Liver (tissue), 8 donors: ENCODE measurements at regions not wholly inside any gene's neighbourhood (a gene's known extent, or its start where the extent isn't known, plus 50 kb on each side); places are given as distances from the start of the nearest gene placed in this dataset.
"Not testable (repeated sequence)": the region's sequence is repeated elsewhere in the genome, so short reads cannot be mapped to it uniquely, and the experiment has no call there.

ENCODE experiments used
- DNase-seq: peaks from one replicate; pipeline ENCODE4 v3.0.0-alpha.2; 2017; ENCODE audit warnings: low spot score
- H3K27ac ChIP-seq, 2 donors: one replicate each; pipeline ENCODE4 v1.7.0; 2013; ENCODE audit warnings: inconsistent platforms in 2 of 2, low read length in 2 of 2, control low read depth in 1 of 2, low read depth in 1 of 2, mild to moderate bottlenecking in 1 of 2
- H3K27me3 ChIP-seq, 4 donors: one replicate each; pipeline versions ENCODE4 v1.6.1 to v1.7.0; 2013; ENCODE audit warnings: low read length in 3 of 4, inconsistent platforms in 1 of 4, mild to moderate bottlenecking in 1 of 4, moderate library complexity in 1 of 4; ENCODE audit not compliant: control insufficient read depth in 4 of 4, insufficient read depth in 4 of 4
- H3K36me3 ChIP-seq, 4 donors: one replicate each; pipeline versions ENCODE4 v1.6.1 to v1.7.0; 2013; ENCODE audit warnings: low read length in 3 of 4, mild to moderate bottlenecking in 3 of 4, low read depth in 1 of 4, moderate library complexity in 1 of 4; ENCODE audit not compliant: control insufficient read depth in 4 of 4, insufficient read depth in 3 of 4
- H3K4me1 ChIP-seq, 4 donors: one replicate each; pipeline versions ENCODE4 v1.6.1 to v1.7.0; 2013; ENCODE audit warnings: low read length in 3 of 4, mild to moderate bottlenecking in 3 of 4, moderate library complexity in 1 of 4; ENCODE audit not compliant: control insufficient read depth in 4 of 4, insufficient read depth in 4 of 4
- H3K4me3 ChIP-seq, 3 donors: one replicate each; pipeline versions ENCODE4 v1.6.1 to v1.7.0; 2013; ENCODE audit warnings: low read length in 3 of 3, control low read depth in 1 of 3, low read depth in 1 of 3, mild to moderate bottlenecking in 1 of 3
- H3K9ac ChIP-seq, 2 donors: one replicate each; pipeline ENCODE4 v1.7.0; 2013; ENCODE audit warnings: low read length in 2 of 2, mild to moderate bottlenecking in 2 of 2, moderate library complexity in 2 of 2, control low read depth in 1 of 2, low read depth in 1 of 2
- H3K9me3 ChIP-seq, 4 donors: one replicate each; pipeline versions ENCODE4 v1.6.1 to v1.7.0; 2013; ENCODE audit warnings: low read length in 3 of 4; ENCODE audit not compliant: control insufficient read depth in 4 of 4
- CTCF ChIP-seq: fragments of 150-350 bp; IDR thresholded peaks from 2 replicates; pipeline ENCODE4 v1.5.1; 2017; ENCODE audit warnings: improper control_type of control experiment, low read depth, low read length; ENCODE audit not compliant: missing input control
- EGR1 ChIP-seq, 2 donors: IDR thresholded peaks; 2 replicates each; pipeline ENCODE4 v1.6.1; 2016 to 2018; ENCODE audit warnings: antibody characterized with exemption in 2 of 2, low read depth in 2 of 2
- FOXA2 ChIP-seq: IDR thresholded peaks from 2 replicates; pipeline ENCODE4 v1.6.1; 2016; ENCODE audit warnings: antibody characterized with exemption
- HNF4G ChIP-seq: IDR thresholded peaks from 2 replicates; pipeline ENCODE4 v1.6.1; 2016; ENCODE audit warnings: antibody characterized with exemption
- JUND ChIP-seq, 2 donors: IDR thresholded peaks; 2 replicates each; pipeline ENCODE4 v1.6.1; 2016; ENCODE audit warnings: antibody characterized with exemption in 2 of 2
- NR2F2 ChIP-seq: IDR thresholded peaks from 2 replicates; pipeline ENCODE4 v1.6.1; 2016; ENCODE audit warnings: antibody characterized with exemption
- RAD21 ChIP-seq, 2 donors: IDR thresholded peaks; 2 replicates each; pipeline ENCODE4 v1.6.1; 2016; ENCODE audit warnings: antibody characterized with exemption in 2 of 2, mild to moderate bottlenecking in 2 of 2
- REST ChIP-seq: IDR thresholded peaks from 2 replicates; pipeline ENCODE4 v1.6.1; 2016; ENCODE audit warnings: antibody characterized with exemption, mild to moderate bottlenecking
- RXRA ChIP-seq, 2 donors: IDR thresholded peaks; 2 replicates each; pipeline ENCODE4 v1.6.1; 2017 to 2018; ENCODE audit warnings: antibody characterized with exemption in 2 of 2, mild to moderate bottlenecking in 1 of 2
- SP1 ChIP-seq: IDR thresholded peaks from 2 replicates; pipeline ENCODE4 v1.6.1; 2018; ENCODE audit warnings: antibody characterized with exemption, mild to moderate bottlenecking
- TAF1 ChIP-seq: conservative IDR thresholded peaks from 2 replicates; pipeline ENCODE4 v1.6.1; 2016; ENCODE audit warnings: antibody characterized with exemption, mild to moderate bottlenecking
- WGBS: extraction: QIAGEN DNeasy Blood & Tissue Kit; methylation state at CpG from one replicate; pipeline ENCODE4 v1.1.7; 2013; 5-methylcytosine and 5-hydroxymethylcytosine counted together
- TF ChIP-seq, protein P1 (sequence below): IDR thresholded peaks from 2 replicates; pipeline ENCODE4 v1.6.1; 2016; ENCODE audit warnings: antibody characterized with exemption
- TF ChIP-seq, protein P2 (sequence below): IDR thresholded peaks from 2 replicates; pipeline ENCODE4 v1.6.1; 2016; ENCODE audit warnings: antibody characterized with exemption
- donor health status: healthy.
- donor health status: healthy.
- donor health status: healthy.
- donor health status: healthy.
- donor health status: healthy.

GRCh38 chr5:87132696-87133095 is 135.0 kb upstream of the RASA1 start:
- TF ChIP-seq, protein P1, sequence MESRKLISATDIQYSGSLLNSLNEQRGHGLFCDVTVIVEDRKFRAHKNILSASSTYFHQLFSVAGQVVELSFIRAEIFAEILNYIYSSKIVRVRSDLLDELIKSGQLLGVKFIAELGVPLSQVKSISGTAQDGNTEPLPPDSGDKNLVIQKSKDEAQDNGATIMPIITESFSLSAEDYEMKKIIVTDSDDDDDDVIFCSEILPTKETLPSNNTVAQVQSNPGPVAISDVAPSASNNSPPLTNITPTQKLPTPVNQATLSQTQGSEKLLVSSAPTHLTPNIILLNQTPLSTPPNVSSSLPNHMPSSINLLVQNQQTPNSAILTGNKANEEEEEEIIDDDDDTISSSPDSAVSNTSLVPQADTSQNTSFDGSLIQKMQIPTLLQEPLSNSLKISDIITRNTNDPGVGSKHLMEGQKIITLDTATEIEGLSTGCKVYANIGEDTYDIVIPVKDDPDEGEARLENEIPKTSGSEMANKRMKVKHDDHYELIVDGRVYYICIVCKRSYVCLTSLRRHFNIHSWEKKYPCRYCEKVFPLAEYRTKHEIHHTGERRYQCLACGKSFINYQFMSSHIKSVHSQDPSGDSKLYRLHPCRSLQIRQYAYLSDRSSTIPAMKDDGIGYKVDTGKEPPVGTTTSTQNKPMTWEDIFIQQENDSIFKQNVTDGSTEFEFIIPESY, result no peak
- no peak for TF ChIP-seq FOXA2
- H3K4me3 ChIP-seq, result no peak overlapping the region
- H3K27me3 ChIP-seq, result no peaks in the 10 kb centered on the region
- no peak overlapping the region for H3K27ac ChIP-seq
- no peaks in the 10 kb centered on the region for H3K4me1 ChIP-seq
- H3K9ac ChIP-seq, result no peak overlapping the region
- no peak for DNase-seq
- no peaks in the 10 kb centered on the region for H3K9me3 ChIP-seq
- H3K36me3 ChIP-seq, result no peaks in the 10 kb centered on the region

DNA sequence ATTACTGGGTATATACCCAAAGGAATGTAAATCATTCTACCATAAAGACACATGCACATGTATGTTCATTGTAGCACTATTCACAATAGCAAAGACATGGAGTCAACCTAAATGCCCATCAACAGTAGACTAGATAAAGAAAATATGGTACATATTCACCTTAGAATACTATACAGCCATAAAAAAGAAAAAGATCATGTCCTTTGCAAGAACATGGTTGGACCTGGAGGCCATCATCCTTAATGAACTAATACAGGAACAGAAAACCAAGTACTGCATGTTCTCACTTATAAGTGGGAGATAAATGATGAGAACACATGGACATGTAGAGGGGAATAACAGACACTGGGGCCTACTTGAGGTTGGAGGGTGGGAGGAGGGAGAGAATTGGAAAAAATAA is 133.2 kb upstream of the RASA1 start:
- not testable (repeated sequence) for H3K9ac ChIP-seq, H3K27ac ChIP-seq, H3K4me1 ChIP-seq, H3K4me3 ChIP-seq, H3K9me3 ChIP-seq, H3K36me3 ChIP-seq, DNase-seq, H3K27me3 ChIP-seq

GRCh38 chr5:87136096-87136495 is 131.6 kb upstream of the RASA1 start:
- Histone ChIP-seq H3K4me3 (no peak overlapping the region), H3K27me3 (no peaks in the 10 kb centered on the region), H3K27ac (no peak overlapping the region), H3K9me3 (no peaks in the 10 kb centered on the region), H3K36me3 (no peaks in the 10 kb centered on the region), H3K9ac (no peak overlapping the region), H3K4me1 (no peaks in the 10 kb centered on the region)
- WGBS, result 32% methylated on average over 1 of the region's 1 CpG
- no peak for DNase-seq
- no peak for TF ChIP-seq NR2F2
- TF ChIP-seq, protein P2, sequence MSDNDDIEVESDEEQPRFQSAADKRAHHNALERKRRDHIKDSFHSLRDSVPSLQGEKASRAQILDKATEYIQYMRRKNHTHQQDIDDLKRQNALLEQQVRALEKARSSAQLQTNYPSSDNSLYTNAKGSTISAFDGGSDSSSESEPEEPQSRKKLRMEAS, result no peak
- TF ChIP-seq EGR1 (IDR thresholded peaks at IDR 0.05; ENCODE audit: low read depth in 2 of 2), result no peak
- no peak for TF ChIP-seq RAD21 (IDR thresholded peaks at IDR 0.05)
- TF ChIP-seq FOXA2, result no peak
- TF ChIP-seq CTCF, result no peak
- TF ChIP-seq HNF4G, result no peak
- TF ChIP-seq SP1, result no peak
- no peak for TF ChIP-seq REST
- TF ChIP-seq, protein P1, result no peak
- TF ChIP-seq JUND (IDR thresholded peaks at IDR 0.05), result no peak
- TF ChIP-seq RXRA (IDR thresholded peaks at IDR 0.05), result no peak
- TF ChIP-seq TAF1, result no peak
